ENCODE measurements at regions not wholly inside any gene's neighbourhood (a gene's known extent, or its start where the extent isn't known, plus 50 kb on each side); places are given as distances from the start of the nearest gene placed in this dataset.

GRCh38 chr17:51510940-51511339, 250.6 kb downstream of the UTP18 start:
- H3K4me3 ChIP-seq (ENCODE audit: low read depth, low read length) = no peak overlapping the region
- no peak for DNase-seq (ENCODE audit: low read depth)
- TF ChIP-seq POLR2A (IDR thresholded peaks at IDR 0.05; ENCODE audit: extremely low read depth, insufficient read length) = no peak
- TF ChIP-seq CTCF (IDR thresholded peaks at IDR 0.05; ENCODE audit: low read depth, low read length) = no peak
- TF ChIP-seq, protein P1, sequence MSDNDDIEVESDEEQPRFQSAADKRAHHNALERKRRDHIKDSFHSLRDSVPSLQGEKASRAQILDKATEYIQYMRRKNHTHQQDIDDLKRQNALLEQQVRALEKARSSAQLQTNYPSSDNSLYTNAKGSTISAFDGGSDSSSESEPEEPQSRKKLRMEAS (IDR thresholded peaks at IDR 0.05; ENCODE audit: low read depth, low read length) = no peak
- no peak for TF ChIP-seq MYC (IDR thresholded peaks at IDR 0.05; ENCODE audit: low read depth, low read length)

DNA sequence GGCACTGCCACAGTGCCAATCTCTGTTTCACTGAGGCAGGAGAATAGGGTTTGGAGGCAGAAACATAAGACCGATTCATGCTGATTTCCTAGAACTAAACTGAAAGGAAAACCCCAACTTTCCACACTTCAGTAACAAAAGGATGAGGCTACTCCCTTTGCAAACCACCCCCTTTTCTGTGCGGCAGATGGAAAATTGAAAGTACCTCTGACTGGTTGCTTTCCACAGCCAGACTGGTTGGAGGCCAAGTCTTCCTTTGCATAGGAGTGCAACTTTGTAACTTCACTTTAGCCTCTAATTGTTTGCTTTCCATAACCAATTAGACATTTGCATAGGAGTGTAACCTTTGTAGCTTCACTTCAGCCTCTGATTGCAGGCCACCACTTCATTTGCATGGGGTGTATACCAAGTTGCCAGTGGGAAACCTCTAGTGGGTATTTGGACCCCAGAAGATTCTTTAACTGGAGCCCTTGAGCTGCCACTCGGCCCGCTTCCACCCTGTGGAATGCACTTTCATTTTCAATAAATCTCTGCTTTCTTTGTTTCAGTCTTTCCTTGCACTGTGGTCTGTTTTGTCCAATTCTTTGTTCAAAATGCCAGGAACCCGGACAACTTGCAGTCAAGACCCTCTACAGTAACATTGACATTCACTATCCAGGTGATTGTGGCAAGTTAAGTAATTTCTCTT, 252.0 kb downstream of the UTP18 start:
- DNase-seq (ENCODE audit: low read depth) = no peak
- TF ChIP-seq POLR2A (IDR thresholded peaks at IDR 0.05; ENCODE audit: extremely low read depth, insufficient read length) (no peak), MYC (IDR thresholded peaks at IDR 0.05; ENCODE audit: low read depth, low read length) (no peak), CTCF (IDR thresholded peaks at IDR 0.05; ENCODE audit: low read depth, low read length) (no peak)
- TF ChIP-seq, protein P1 (IDR thresholded peaks at IDR 0.05; ENCODE audit: low read depth, low read length) = no peak
- H3K4me3 ChIP-seq (ENCODE audit: low read depth, low read length) = no peak overlapping the region

- H3K4me3 ChIP-seq (ENCODE audit: low read depth, low read length) = no peak overlapping the region
- DNase-seq (ENCODE audit: low read depth) = no peak
- TF ChIP-seq CTCF (IDR thresholded peaks at IDR 0.05; ENCODE audit: low read depth, low read length) (no peak), MYC (IDR thresholded peaks at IDR 0.05; ENCODE audit: low read depth, low read length) (no peak), POLR2A (IDR thresholded peaks at IDR 0.05; ENCODE audit: extremely low read depth, insufficient read length) (no peak)
- TF ChIP-seq, protein P1 (IDR thresholded peaks at IDR 0.05; ENCODE audit: low read depth, low read length) = no peak
Observed at GRCh38 chr17:51516924-51517323, 256.6 kb downstream of the UTP18 start.

- H3K4me3 ChIP-seq (ENCODE audit: low read depth, low read length) = no peak overlapping the region
- TF ChIP-seq POLR2A (IDR thresholded peaks at IDR 0.05; ENCODE audit: extremely low read depth, insufficient read length) (no peak), CTCF (IDR thresholded peaks at IDR 0.05; ENCODE audit: low read depth, low read length) (no peak), MYC (IDR thresholded peaks at IDR 0.05; ENCODE audit: low read depth, low read length) (no peak)
- TF ChIP-seq, protein P1 (IDR thresholded peaks at IDR 0.05; ENCODE audit: low read depth, low read length) = no peak
- no peak for DNase-seq (ENCODE audit: low read depth)
Observed at GRCh38 chr17:51524524-51524923, 264.2 kb downstream of the UTP18 start.

DNA sequence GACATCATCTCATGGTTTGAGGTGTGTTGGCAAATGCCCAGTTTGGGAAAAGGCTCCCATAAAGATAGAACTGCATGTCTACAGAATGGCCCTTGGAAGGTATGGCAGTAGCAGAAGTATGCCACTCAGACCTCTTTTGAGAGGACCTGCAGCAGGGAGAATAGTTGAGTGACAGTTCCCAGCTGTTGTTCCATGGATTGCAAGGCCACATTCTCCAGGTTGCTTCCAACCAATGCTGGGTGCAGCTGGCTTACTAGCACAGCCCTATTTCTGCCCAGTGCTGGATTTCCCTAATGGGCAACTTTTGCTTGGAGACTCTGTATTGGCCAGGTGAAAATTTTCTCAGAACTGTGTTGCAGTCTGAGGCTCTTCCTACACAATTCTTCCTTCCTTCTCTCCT, 266.2 kb downstream of the UTP18 start:
- no peak for DNase-seq (ENCODE audit: low read depth)
- TF ChIP-seq CTCF (IDR thresholded peaks at IDR 0.05; ENCODE audit: low read depth, low read length) (no peak), MYC (IDR thresholded peaks at IDR 0.05; ENCODE audit: low read depth, low read length) (no peak), POLR2A (IDR thresholded peaks at IDR 0.05; ENCODE audit: extremely low read depth, insufficient read length) (no peak)
- TF ChIP-seq, protein P1 (IDR thresholded peaks at IDR 0.05; ENCODE audit: low read depth, low read length) = no peak
- no peak overlapping the region for H3K4me3 ChIP-seq (ENCODE audit: low read depth, low read length)
